CD4-positive, alpha-beta T cell treated with Interleukin-2 at 100 ng/mL for 4 hours (primary cell): ENCODE measurements at regions not wholly inside any gene's neighbourhood (a gene's known extent, or its start where the extent isn't known, plus 50 kb on each side); places are given as distances from the start of the nearest gene placed in this dataset.

Experiments
- DNase-seq: peaks from one replicate; pipeline ENCODE4 v3.0.0-alpha.2; 2020; ENCODE audit warnings: low spot score

GRCh38 chr5:110116539-110116938 is 426.8 kb downstream of the MAN2A1 start:
- no peak for DNase-seq

- DNase-seq: no peak
Observed at GRCh38 chr5:110134963-110135935, 445.5 kb downstream of the MAN2A1 start.

- DNase-seq: no peak
Observed at GRCh38 chr5:110150199-110150598, 460.5 kb downstream of the MAN2A1 start.

GRCh38 chr5:110159202-110159601 is 469.5 kb downstream of the MAN2A1 start:
- no peak for DNase-seq

GRCh38 chr5:110161162-110161561 is 471.4 kb downstream of the MAN2A1 start:
- DNase-seq: no peak

- no peak for DNase-seq
Observed at GRCh38 chr5:110165366-110165765, 475.6 kb downstream of the MAN2A1 start.

GRCh38 chr5:110167384-110167783 is 477.7 kb downstream of the MAN2A1 start:
- no peak for DNase-seq

- DNase-seq: no peak
Observed at GRCh38 chr5:110169461-110169860, 479.7 kb downstream of the MAN2A1 start.

GRCh38 chr5:110177729-110178128 is 488.0 kb downstream of the MAN2A1 start:
- DNase-seq: no peak

GRCh38 chr5:110179321-110179720 is 489.6 kb downstream of the MAN2A1 start:
- no peak for DNase-seq

GRCh38 chr5:110194191-110194590 is 504.5 kb downstream of the MAN2A1 start:
- no peak for DNase-seq

GRCh38 chr5:110195288-110195687 is 505.6 kb downstream of the MAN2A1 start:
- DNase-seq: no peak

GRCh38 chr5:110201791-110202190 is 512.1 kb downstream of the MAN2A1 start:
- DNase-seq: no peak

GRCh38 chr5:110203661-110204060 is 513.9 kb downstream of the MAN2A1 start:
- DNase-seq: no peak

- DNase-seq: no peak
Observed at GRCh38 chr5:110209401-110209800, 517.1 kb downstream of the TMEM232 start.

GRCh38 chr5:110218981-110219380 is 507.5 kb downstream of the TMEM232 start:
- DNase-seq: no peak

- no peak for DNase-seq
Observed at GRCh38 chr5:110219769-110220168, 506.7 kb downstream of the TMEM232 start.

GRCh38 chr5:110221036-110221435 is 505.4 kb downstream of the TMEM232 start:
- DNase-seq: no peak

GRCh38 chr5:110224050-110224449 is 502.4 kb downstream of the TMEM232 start:
- no peak for DNase-seq

GRCh38 chr5:110225949-110226348 is 500.5 kb downstream of the TMEM232 start:
- DNase-seq: no peak

GRCh38 chr5:110239786-110240185 is 486.7 kb downstream of the TMEM232 start:
- no peak for DNase-seq

GRCh38 chr5:110242950-110243349 is 483.5 kb downstream of the TMEM232 start:
- no peak for DNase-seq

GRCh38 chr5:110248921-110249320 is 477.6 kb downstream of the TMEM232 start:
- no peak for DNase-seq

GRCh38 chr5:110250355-110250754 is 476.1 kb downstream of the TMEM232 start:
- no peak for DNase-seq
